ENCODE measurements at regions not wholly inside any gene's neighbourhood (a gene's known extent, or its start where the extent isn't known, plus 50 kb on each side); places are given as distances from the start of the nearest gene placed in this dataset.

DNA sequence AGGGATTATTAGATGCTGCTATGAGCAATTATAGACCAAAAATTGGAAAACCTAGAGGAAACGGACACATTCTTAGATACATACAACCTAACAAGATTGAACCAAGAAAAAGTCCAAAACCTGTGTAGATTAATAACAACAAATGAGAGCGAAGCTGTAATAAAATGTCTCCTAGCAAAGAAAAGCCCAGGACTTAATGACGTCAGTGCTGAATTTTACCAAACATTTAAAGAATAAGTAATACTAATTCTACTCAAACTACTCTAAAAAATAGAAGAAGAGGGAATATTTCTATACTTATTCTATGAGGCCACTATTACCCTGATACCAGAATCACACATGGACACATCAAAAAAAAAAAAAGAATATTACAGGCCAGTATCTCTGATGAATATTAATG, 309.5 kb upstream of the ANO5 start:
- Mint-ChIP-seq H3K4me3 (ENCODE audit: unreplicated experiment) (no peak overlapping the region), H3K4me1 (ENCODE audit: unreplicated experiment) (no peaks in the 10 kb centered on the region), H3K27me3 (ENCODE audit: unreplicated experiment) (no peaks in the 10 kb centered on the region), H3K27ac (ENCODE audit: unreplicated experiment) (no peak overlapping the region), H3K9me3 (ENCODE audit: unreplicated experiment) (peaks cover 23% of the 10 kb centered on the region), H3K36me3 (ENCODE audit: unreplicated experiment) (no peaks in the 10 kb centered on the region)
- DNase-seq (ENCODE audit: extremely low spot score, unreplicated experiment), result no peak
- TF ChIP-seq, protein P1, sequence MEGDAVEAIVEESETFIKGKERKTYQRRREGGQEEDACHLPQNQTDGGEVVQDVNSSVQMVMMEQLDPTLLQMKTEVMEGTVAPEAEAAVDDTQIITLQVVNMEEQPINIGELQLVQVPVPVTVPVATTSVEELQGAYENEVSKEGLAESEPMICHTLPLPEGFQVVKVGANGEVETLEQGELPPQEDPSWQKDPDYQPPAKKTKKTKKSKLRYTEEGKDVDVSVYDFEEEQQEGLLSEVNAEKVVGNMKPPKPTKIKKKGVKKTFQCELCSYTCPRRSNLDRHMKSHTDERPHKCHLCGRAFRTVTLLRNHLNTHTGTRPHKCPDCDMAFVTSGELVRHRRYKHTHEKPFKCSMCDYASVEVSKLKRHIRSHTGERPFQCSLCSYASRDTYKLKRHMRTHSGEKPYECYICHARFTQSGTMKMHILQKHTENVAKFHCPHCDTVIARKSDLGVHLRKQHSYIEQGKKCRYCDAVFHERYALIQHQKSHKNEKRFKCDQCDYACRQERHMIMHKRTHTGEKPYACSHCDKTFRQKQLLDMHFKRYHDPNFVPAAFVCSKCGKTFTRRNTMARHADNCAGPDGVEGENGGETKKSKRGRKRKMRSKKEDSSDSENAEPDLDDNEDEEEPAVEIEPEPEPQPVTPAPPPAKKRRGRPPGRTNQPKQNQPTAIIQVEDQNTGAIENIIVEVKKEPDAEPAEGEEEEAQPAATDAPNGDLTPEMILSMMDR (IDR thresholded peaks at IDR 0.05), result no peak

DNA sequence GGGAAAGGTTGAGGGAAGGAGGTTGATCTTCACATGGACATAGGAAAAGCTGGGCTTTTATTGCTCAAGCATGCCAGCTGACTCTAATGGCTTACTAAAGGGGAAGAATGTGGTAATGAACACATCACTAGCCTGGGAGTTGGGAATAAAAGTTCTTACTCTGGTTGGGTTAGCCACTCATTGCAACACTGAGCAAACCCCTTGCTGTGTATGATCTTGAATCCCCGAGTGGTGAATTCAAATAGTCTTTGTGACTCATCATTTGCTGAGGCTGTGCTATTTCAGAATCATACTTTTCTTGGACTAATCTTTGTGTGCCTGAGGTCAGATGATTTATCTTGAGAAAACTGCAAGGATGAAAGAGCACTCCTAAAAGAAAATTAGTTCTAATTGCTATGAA, 304.1 kb upstream of the ANO5 start:
- H3K27ac Mint-ChIP-seq (ENCODE audit: unreplicated experiment), result no peak overlapping the region
- H3K9me3 Mint-ChIP-seq (ENCODE audit: unreplicated experiment), result peaks cover 5% of the 10 kb centered on the region
- no peaks in the 10 kb centered on the region for H3K4me1 Mint-ChIP-seq (ENCODE audit: unreplicated experiment)
- TF ChIP-seq, protein P1 (IDR thresholded peaks at IDR 0.05), result no peak
- no peak for DNase-seq (ENCODE audit: extremely low spot score, unreplicated experiment)
- no peaks in the 10 kb centered on the region for H3K27me3 Mint-ChIP-seq (ENCODE audit: unreplicated experiment)
- H3K4me3 Mint-ChIP-seq (ENCODE audit: unreplicated experiment), result no peak overlapping the region
- no peaks in the 10 kb centered on the region for H3K36me3 Mint-ChIP-seq (ENCODE audit: unreplicated experiment)

DNA sequence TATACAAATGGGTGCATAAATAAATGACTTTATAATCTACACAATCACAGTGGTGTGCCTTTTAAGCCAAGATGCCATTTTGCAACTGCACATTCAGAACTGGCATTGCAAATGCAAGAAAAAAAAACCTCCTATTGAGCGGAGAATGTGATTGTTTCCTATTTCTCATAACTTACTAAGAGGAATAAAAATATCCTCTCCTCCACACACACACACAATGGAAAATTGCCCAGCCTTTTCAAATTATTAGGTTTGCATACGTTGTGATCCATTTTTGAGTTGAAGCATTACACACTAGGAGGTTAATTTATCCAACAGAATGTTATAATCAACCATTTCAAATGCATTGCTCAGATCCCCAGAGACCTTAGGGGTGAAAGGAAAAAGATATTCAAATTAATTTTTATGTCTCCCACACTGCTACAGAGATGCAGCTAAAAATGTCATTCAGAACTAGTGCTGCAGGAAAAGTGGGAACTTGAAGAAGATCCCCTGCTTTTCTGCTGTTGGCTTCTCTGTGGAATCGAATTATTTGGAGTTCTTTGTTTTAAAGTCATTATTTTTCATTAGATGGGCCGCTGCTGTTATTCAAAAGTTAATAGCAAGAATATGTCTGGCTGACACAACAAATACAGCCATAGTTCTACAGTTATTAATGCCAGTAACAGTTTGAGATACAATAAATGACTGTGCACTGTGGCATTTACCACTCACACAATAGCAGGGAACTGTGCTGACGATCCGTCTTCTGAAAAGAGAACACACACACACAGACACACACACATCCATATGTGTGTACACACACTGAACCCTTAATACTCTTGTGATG, 299.9 kb upstream of the ANO5 start:
- Mint-ChIP-seq H3K9me3 (ENCODE audit: unreplicated experiment) (no peaks in the 10 kb centered on the region), H3K27me3 (ENCODE audit: unreplicated experiment) (no peaks in the 10 kb centered on the region), H3K27ac (ENCODE audit: unreplicated experiment) (no peak overlapping the region), H3K36me3 (ENCODE audit: unreplicated experiment) (no peaks in the 10 kb centered on the region), H3K4me3 (ENCODE audit: unreplicated experiment) (no peak overlapping the region), H3K4me1 (ENCODE audit: unreplicated experiment) (no peaks in the 10 kb centered on the region)
- no peak for DNase-seq (ENCODE audit: extremely low spot score, unreplicated experiment)
- TF ChIP-seq, protein P1 (IDR thresholded peaks at IDR 0.05), result no peak

- H3K4me1 Mint-ChIP-seq (ENCODE audit: unreplicated experiment), result no peaks in the 10 kb centered on the region
- no peaks in the 10 kb centered on the region for H3K9me3 Mint-ChIP-seq (ENCODE audit: unreplicated experiment)
- DNase-seq (ENCODE audit: extremely low spot score, unreplicated experiment), result no peak
- H3K27me3 Mint-ChIP-seq (ENCODE audit: unreplicated experiment), result no peaks in the 10 kb centered on the region
- H3K27ac Mint-ChIP-seq (ENCODE audit: unreplicated experiment), result no peak overlapping the region
- no peaks in the 10 kb centered on the region for H3K36me3 Mint-ChIP-seq (ENCODE audit: unreplicated experiment)
- TF ChIP-seq, protein P1 (IDR thresholded peaks at IDR 0.05), result no peak
- H3K4me3 Mint-ChIP-seq (ENCODE audit: unreplicated experiment), result no peak overlapping the region
Measured at GRCh38 chr11:21893565-21893867, 299.4 kb upstream of the ANO5 start.

- Mint-ChIP-seq H3K27me3 (ENCODE audit: unreplicated experiment) (no peaks in the 10 kb centered on the region), H3K9me3 (ENCODE audit: unreplicated experiment) (no peaks in the 10 kb centered on the region)
Measured at GRCh38 chr11:21894492-21894891, 298.4 kb upstream of the ANO5 start.

More at GRCh38 chr11:21894492-21894891, 298.4 kb upstream of the ANO5 start:
- no peak overlapping the region for H3K27ac Mint-ChIP-seq (ENCODE audit: unreplicated experiment)
- TF ChIP-seq, protein P1 (IDR thresholded peaks at IDR 0.05), result no peak
- DNase-seq (ENCODE audit: extremely low spot score, unreplicated experiment), result no peak
- no peaks in the 10 kb centered on the region for H3K36me3 Mint-ChIP-seq (ENCODE audit: unreplicated experiment)
- H3K4me1 Mint-ChIP-seq (ENCODE audit: unreplicated experiment), result no peaks in the 10 kb centered on the region
- H3K4me3 Mint-ChIP-seq (ENCODE audit: unreplicated experiment), result no peak overlapping the region

Data from osteocyte (in vitro differentiated cells).